Stomach (tissue), 8 donors: ENCODE measurements at regions not wholly inside any gene's neighbourhood (a gene's known extent, or its start where the extent isn't known, plus 50 kb on each side); places are given as distances from the start of the nearest gene placed in this dataset.

ENCODE experiments used
- DNase-seq, 2 donors: peaks; one replicate each; pipeline versions ENCODE4 v3.0.0 to v3.0.0-alpha.2; 2013 to 2019
- H3K27ac ChIP-seq, 5 donors: fragments of 200-600 bp in 4 of 5; sonication (generic) in 4 of 5; one replicate each; pipeline ENCODE4 v1.5.1; 2013 to 2019; ENCODE audit warnings: mild to moderate bottlenecking in 1 of 5, moderate library complexity in 1 of 5
- H3K27me3 ChIP-seq, 3 donors: fragments of 200-600 bp; sonication (generic); one replicate each; pipeline ENCODE4 v1.5.1; 2017 to 2019; ENCODE audit warnings: mixed run types in 1 of 3
- H3K36me3 ChIP-seq, 4 donors: fragments of 200-600 bp; sonication (generic); 1 replicate in 3 of 4; 2 replicates in 1 of 4; pipeline ENCODE4 v1.5.1; 2016 to 2019
- H3K4me1 ChIP-seq, 4 donors: fragments of 200-600 bp; sonication (generic); one replicate each; pipeline ENCODE4 v1.5.1; 2016 to 2019
- H3K4me3 ChIP-seq, 4 donors: fragments of 200-600 bp; sonication (generic) in 3 of 4; one replicate each; pipeline ENCODE4 v1.5.1; 2016 to 2019; ENCODE audit warnings: mild to moderate bottlenecking in 1 of 4
- H3K9me3 ChIP-seq, 4 donors: fragments of 200-600 bp; sonication (generic); one replicate each; pipeline ENCODE4 v1.5.1; 2016 to 2019
- CTCF ChIP-seq, 7 experiments: fragments of 450-650 bp in 4 of 7; fragments of 200-600 bp in 3 of 7; sonication (generic) in 3 of 7; IDR thresholded peaks; one replicate each; pipeline ENCODE4 v1.5.1; 2016 to 2019; ENCODE audit warnings: antibody characterized with exemption in 7 of 7, control low read depth in 2 of 7, mild to moderate bottlenecking in 1 of 7
- EP300 ChIP-seq: sonication (generic); formaldehyde crosslinking; IDR thresholded peaks from one replicate; pipeline ENCODE4 v1.6.1; 2017; ENCODE audit warnings: antibody characterized with exemption
- POLR2A ChIP-seq, 4 donors: fragments of 450-650 bp; IDR thresholded peaks; one replicate each; pipeline ENCODE4 v1.6.1; 2016; ENCODE audit warnings: antibody characterized with exemption in 4 of 4, control low read depth in 2 of 4, mild to moderate bottlenecking in 1 of 4, moderate library complexity in 1 of 4
- POLR2AphosphoS5 ChIP-seq, 3 donors: sonication (generic); formaldehyde crosslinking; IDR thresholded peaks; one replicate each; pipeline ENCODE4 v1.6.1; 2016; ENCODE audit warnings: antibody characterized with exemption in 3 of 3
- WGBS, 5 donors: extraction: QIAGEN DNeasy Blood & Tissue Kit in 3 of 5; methylation state at CpG; one replicate each; pipeline versions ENCODE4 v1.1.5 to v1.1.7; 2013 to 2018; 5-methylcytosine and 5-hydroxymethylcytosine counted together
- intact Hi-C: fragments of 100-400 bp; cut with DNase I; formaldehyde crosslinking; loops from one replicate; pipeline ENCODE4 v1.15.1; 2023; ENCODE audit warnings: low total_unique reads
- donor health status: healthy with polysubstance abuse.
- donor health status: Bipolar disorder and iron deficiency.
- donor health status: healthy.

GRCh38 chr6:98477231-98477630, 357.1 kb upstream of the POU3F2 start:
- Histone ChIP-seq H3K36me3 (no peaks in the 10 kb centered on the region), H3K27ac (no peak overlapping the region), H3K4me3 (no peak overlapping the region), H3K9me3 (no peaks in the 10 kb centered on the region), H3K27me3 (no peaks in the 10 kb centered on the region), H3K4me1 (no peaks in the 10 kb centered on the region)
- WGBS, 5 donors: 46 to 54% (median 48%) methylated on average over 2 of the region's 2 CpGs
- TF ChIP-seq EP300 (no peak), POLR2A (IDR thresholded peaks at IDR 0.05) (no peak), POLR2AphosphoS5 (IDR thresholded peaks at IDR 0.05) (no peak), CTCF (IDR thresholded peaks at IDR 0.05) (no peak)
- no peak for DNase-seq
- intact Hi-C loops: no loop called here

GRCh38 chr6:98484696-98485095, 349.7 kb upstream of the POU3F2 start:
- H3K4me3 ChIP-seq: no peak overlapping the region
- DNase-seq: no peak
- no peaks in the 10 kb centered on the region for H3K27me3 ChIP-seq
- 70 to 79% (median 75%) methylated on average over 6 of the region's 6 CpGs for WGBS, 5 donors
- intact Hi-C loops: no loop called here
- H3K27ac ChIP-seq: no peak overlapping the region
- H3K36me3 ChIP-seq: no peaks in the 10 kb centered on the region
- no peaks in the 10 kb centered on the region for H3K9me3 ChIP-seq
- H3K4me1 ChIP-seq: no peaks in the 10 kb centered on the region
- TF ChIP-seq POLR2AphosphoS5 (IDR thresholded peaks at IDR 0.05) (no peak), CTCF (IDR thresholded peaks at IDR 0.05) (no peak)

- H3K4me3 ChIP-seq: no peak overlapping the region
- H3K4me1 ChIP-seq: no peaks in the 10 kb centered on the region
- no peaks in the 10 kb centered on the region for H3K27me3 ChIP-seq
- intact Hi-C loops: no loop called here
- no peaks in the 10 kb centered on the region for H3K36me3 ChIP-seq
- no peak for TF ChIP-seq CTCF (IDR thresholded peaks at IDR 0.05)
- no peak for TF ChIP-seq POLR2AphosphoS5 (IDR thresholded peaks at IDR 0.05)
- no peak overlapping the region for H3K27ac ChIP-seq
- H3K9me3 ChIP-seq: no peaks in the 10 kb centered on the region
- no peak for DNase-seq
Measured at GRCh38 chr6:98485593-98485992, 348.8 kb upstream of the POU3F2 start.

GRCh38 chr6:98486057-98486456, 348.3 kb upstream of the POU3F2 start:
- Histone ChIP-seq H3K9me3 (no peaks in the 10 kb centered on the region), H3K4me1 (no peaks in the 10 kb centered on the region), H3K27ac (no peak overlapping the region), H3K27me3 (no peaks in the 10 kb centered on the region), H3K36me3 (no peaks in the 10 kb centered on the region), H3K4me3 (no peak overlapping the region)
- 23 to 36% (median 25%) methylated on average over 2 of the region's 2 CpGs for WGBS, 5 donors
- no peak for DNase-seq
- no peak for TF ChIP-seq EP300
- intact Hi-C loops: no loop called here

- no peaks in the 10 kb centered on the region for H3K9me3 ChIP-seq
- no peak overlapping the region for H3K27ac ChIP-seq
- no peaks in the 10 kb centered on the region for H3K36me3 ChIP-seq
- 0 to 85% (median 46%) methylated on average over 1 of the region's 1 CpG for WGBS, 5 donors
- DNase-seq: peak in 1 of 2 donors; percentile 6
- H3K27me3 ChIP-seq: no peaks in the 10 kb centered on the region
- TF ChIP-seq POLR2AphosphoS5 (IDR thresholded peaks at IDR 0.05): no peak
- no peak for TF ChIP-seq CTCF (IDR thresholded peaks at IDR 0.05)
- TF ChIP-seq EP300: no peak
- TF ChIP-seq POLR2A (IDR thresholded peaks at IDR 0.05): no peak
- no peaks in the 10 kb centered on the region for H3K4me1 ChIP-seq
- intact Hi-C loops: no loop called here
- no peak overlapping the region for H3K4me3 ChIP-seq
Measured at GRCh38 chr6:98487612-98488011, 346.8 kb upstream of the POU3F2 start.
